Liver (tissue), 8 donors: ENCODE measurements at regions not wholly inside any gene's neighbourhood (a gene's known extent, or its start where the extent isn't known, plus 50 kb on each side); places are given as distances from the start of the nearest gene placed in this dataset.

Experiments used
- DNase-seq: peaks from one replicate; pipeline ENCODE4 v3.0.0-alpha.2; 2017; ENCODE audit warnings: low spot score
- H3K27ac ChIP-seq, 2 donors: one replicate each; pipeline ENCODE4 v1.7.0; 2013; ENCODE audit warnings: inconsistent platforms in 2 of 2, low read length in 2 of 2, control low read depth in 1 of 2, low read depth in 1 of 2, mild to moderate bottlenecking in 1 of 2
- H3K27me3 ChIP-seq, 4 donors: one replicate each; pipeline versions ENCODE4 v1.6.1 to v1.7.0; 2013; ENCODE audit warnings: low read length in 3 of 4, inconsistent platforms in 1 of 4, mild to moderate bottlenecking in 1 of 4, moderate library complexity in 1 of 4; ENCODE audit not compliant: control insufficient read depth in 4 of 4, insufficient read depth in 4 of 4
- H3K36me3 ChIP-seq, 4 donors: one replicate each; pipeline versions ENCODE4 v1.6.1 to v1.7.0; 2013; ENCODE audit warnings: low read length in 3 of 4, mild to moderate bottlenecking in 3 of 4, low read depth in 1 of 4, moderate library complexity in 1 of 4; ENCODE audit not compliant: control insufficient read depth in 4 of 4, insufficient read depth in 3 of 4
- H3K4me1 ChIP-seq, 4 donors: one replicate each; pipeline versions ENCODE4 v1.6.1 to v1.7.0; 2013; ENCODE audit warnings: low read length in 3 of 4, mild to moderate bottlenecking in 3 of 4, moderate library complexity in 1 of 4; ENCODE audit not compliant: control insufficient read depth in 4 of 4, insufficient read depth in 4 of 4
- H3K4me3 ChIP-seq, 3 donors: one replicate each; pipeline versions ENCODE4 v1.6.1 to v1.7.0; 2013; ENCODE audit warnings: low read length in 3 of 3, control low read depth in 1 of 3, low read depth in 1 of 3, mild to moderate bottlenecking in 1 of 3
- H3K9ac ChIP-seq, 2 donors: one replicate each; pipeline ENCODE4 v1.7.0; 2013; ENCODE audit warnings: low read length in 2 of 2, mild to moderate bottlenecking in 2 of 2, moderate library complexity in 2 of 2, control low read depth in 1 of 2, low read depth in 1 of 2
- H3K9me3 ChIP-seq, 4 donors: one replicate each; pipeline versions ENCODE4 v1.6.1 to v1.7.0; 2013; ENCODE audit warnings: low read length in 3 of 4; ENCODE audit not compliant: control insufficient read depth in 4 of 4
- ATF3 ChIP-seq: IDR thresholded peaks from 2 replicates; pipeline ENCODE4 v1.6.1; 2016; ENCODE audit warnings: antibody characterized with exemption
- CTCF ChIP-seq: fragments of 150-350 bp; IDR thresholded peaks from 2 replicates; pipeline ENCODE4 v1.5.1; 2017; ENCODE audit warnings: improper control_type of control experiment, low read depth, low read length; ENCODE audit not compliant: missing input control
- EGR1 ChIP-seq, 2 donors: IDR thresholded peaks; 2 replicates each; pipeline ENCODE4 v1.6.1; 2016 to 2018; ENCODE audit warnings: antibody characterized with exemption in 2 of 2, low read depth in 2 of 2
- FOXA1 ChIP-seq: IDR thresholded peaks from 2 replicates; pipeline ENCODE4 v1.6.1; 2016; ENCODE audit warnings: antibody characterized with exemption
- FOXA2 ChIP-seq: IDR thresholded peaks from 2 replicates; pipeline ENCODE4 v1.6.1; 2016; ENCODE audit warnings: antibody characterized with exemption
- GABPA ChIP-seq, 2 donors: IDR thresholded peaks in 1 of 2; conservative IDR thresholded peaks in 1 of 2; 2 replicates each; pipeline ENCODE4 v1.6.1; 2016; ENCODE audit warnings: antibody characterized with exemption in 2 of 2, mild to moderate bottlenecking in 1 of 2, moderate library complexity in 1 of 2
- HNF4A ChIP-seq, 2 donors: conservative IDR thresholded peaks; 2 replicates each; pipeline ENCODE4 v1.6.1; 2016; ENCODE audit warnings: antibody characterized with exemption in 2 of 2, mild to moderate bottlenecking in 2 of 2
- HNF4G ChIP-seq: IDR thresholded peaks from 2 replicates; pipeline ENCODE4 v1.6.1; 2016; ENCODE audit warnings: antibody characterized with exemption
- JUND ChIP-seq, 2 donors: IDR thresholded peaks; 2 replicates each; pipeline ENCODE4 v1.6.1; 2016; ENCODE audit warnings: antibody characterized with exemption in 2 of 2
- MAX ChIP-seq: IDR thresholded peaks from 2 replicates; pipeline ENCODE4 v1.6.1; 2016; ENCODE audit warnings: antibody characterized with exemption
- NR2F2 ChIP-seq: IDR thresholded peaks from 2 replicates; pipeline ENCODE4 v1.6.1; 2016; ENCODE audit warnings: antibody characterized with exemption
- RAD21 ChIP-seq, 2 donors: IDR thresholded peaks; 2 replicates each; pipeline ENCODE4 v1.6.1; 2016; ENCODE audit warnings: antibody characterized with exemption in 2 of 2, mild to moderate bottlenecking in 2 of 2
- REST ChIP-seq: IDR thresholded peaks from 2 replicates; pipeline ENCODE4 v1.6.1; 2016; ENCODE audit warnings: antibody characterized with exemption, mild to moderate bottlenecking
- RXRA ChIP-seq, 2 donors: IDR thresholded peaks; 2 replicates each; pipeline ENCODE4 v1.6.1; 2017 to 2018; ENCODE audit warnings: antibody characterized with exemption in 2 of 2, mild to moderate bottlenecking in 1 of 2
- SP1 ChIP-seq: IDR thresholded peaks from 2 replicates; pipeline ENCODE4 v1.6.1; 2018; ENCODE audit warnings: antibody characterized with exemption, mild to moderate bottlenecking
- TAF1 ChIP-seq: conservative IDR thresholded peaks from 2 replicates; pipeline ENCODE4 v1.6.1; 2016; ENCODE audit warnings: antibody characterized with exemption, mild to moderate bottlenecking
- YY1 ChIP-seq: IDR thresholded peaks from 2 replicates; pipeline ENCODE4 v1.6.1; 2016; ENCODE audit warnings: antibody characterized with exemption, mild to moderate bottlenecking
- ZBTB33 ChIP-seq: IDR thresholded peaks from 2 replicates; pipeline ENCODE4 v1.6.1; 2016; ENCODE audit warnings: antibody characterized with exemption
- WGBS: extraction: QIAGEN DNeasy Blood & Tissue Kit; methylation state at CpG from one replicate; pipeline ENCODE4 v1.1.7; 2013; 5-methylcytosine and 5-hydroxymethylcytosine counted together
- donor health status: healthy.
- donor health status: healthy.
- donor health status: healthy.
- donor health status: healthy.
- donor health status: healthy.

- peaks cover 0 to 2% (median 0%) of the 10 kb centered on the region in 4 donors for H3K27me3 ChIP-seq
- TF ChIP-seq SP1 (no peak), MAX (no peak), GABPA (IDR thresholded peaks at IDR 0.05 in 1 of 2, conservative IDR thresholded peaks at IDR 0.05 in 1 of 2) (no peak), NR2F2 (no peak), FOXA2 (no peak), TAF1 (no peak), RAD21 (IDR thresholded peaks at IDR 0.05) (no peak), JUND (IDR thresholded peaks at IDR 0.05) (no peak), ZBTB33 (no peak), HNF4G (no peak), FOXA1 (no peak), REST (no peak), HNF4A (conservative IDR thresholded peaks at IDR 0.05) (no peak), ATF3 (no peak), CTCF (no peak), YY1 (no peak), RXRA (IDR thresholded peaks at IDR 0.05) (no peak), EGR1 (IDR thresholded peaks at IDR 0.05; ENCODE audit: low read depth in 2 of 2) (no peak)
- no peak overlapping the region for H3K9ac ChIP-seq
- H3K9me3 ChIP-seq = no peaks in the 10 kb centered on the region
- 90% methylated on average over 3 of the region's 3 CpGs for WGBS
- no peaks in the 10 kb centered on the region for H3K4me1 ChIP-seq
- H3K27ac ChIP-seq = no peak overlapping the region
- DNase-seq = no peak
- H3K4me3 ChIP-seq = no peak overlapping the region
- no peaks in the 10 kb centered on the region for H3K36me3 ChIP-seq
Observed at GRCh38 chr6:164063346-164063745, 648.8 kb downstream of the QKI start.

- no peak overlapping the region for H3K27ac ChIP-seq
- H3K9ac ChIP-seq = no peak overlapping the region
- no peak overlapping the region for H3K4me3 ChIP-seq
- no peak for DNase-seq
- no peaks in the 10 kb centered on the region for H3K9me3 ChIP-seq
- peaks cover 0 to 2% (median 0%) of the 10 kb centered on the region in 4 donors for H3K27me3 ChIP-seq
- TF ChIP-seq RAD21 (IDR thresholded peaks at IDR 0.05) (no peak), ATF3 (no peak), FOXA1 (no peak), TAF1 (no peak), HNF4A (conservative IDR thresholded peaks at IDR 0.05) (no peak), CTCF (no peak), MAX (no peak), NR2F2 (no peak)
- no peaks in the 10 kb centered on the region for H3K4me1 ChIP-seq
- H3K36me3 ChIP-seq = no peaks in the 10 kb centered on the region
- WGBS = 83% methylated on average over 5 of the region's 5 CpGs
Observed at GRCh38 chr6:164062872-164063271, 648.4 kb downstream of the QKI start.
